NCI-H2227 treated with DMSO at 0.1 percent for 48 hours (cell line): ENCODE measurements at regions not wholly inside any gene's neighbourhood (a gene's known extent, or its start where the extent isn't known, plus 50 kb on each side); places are given as distances from the start of the nearest gene placed in this dataset.

Source experiments
- DNase-seq: peaks from one replicate; lab custom pipeline; 2025; lab: John Stamatoyannopoulos, UW

GRCh38 chr1:195568389-195568788, 1039.9 kb downstream of the KCNT2 start:
- DNase-seq: no peak

- DNase-seq: no peak
Measured at GRCh38 chr1:195562074-195562473, 1046.2 kb downstream of the KCNT2 start.

GRCh38 chr1:195550071-195550862, 1058.0 kb downstream of the KCNT2 start:
- DNase-seq: no peak

- DNase-seq: no peak
Measured at GRCh38 chr1:195530961-195531360, 1077.3 kb downstream of the KCNT2 start.

- no peak for DNase-seq
Measured at GRCh38 chr1:195529881-195530280, 1078.4 kb downstream of the KCNT2 start.

- no peak for DNase-seq
Measured at GRCh38 chr1:195520757-195521156, 1087.5 kb downstream of the KCNT2 start.

GRCh38 chr1:195516036-195516435, 1092.2 kb downstream of the KCNT2 start:
- no peak for DNase-seq

- DNase-seq: no peak
Measured at GRCh38 chr1:195511501-195511900, 1096.7 kb downstream of the KCNT2 start.

GRCh38 chr1:195501118-195501517, 1107.1 kb downstream of the KCNT2 start:
- DNase-seq: no peak

GRCh38 chr1:195495720-195496635, 1112.3 kb downstream of the KCNT2 start:
- DNase-seq: no peak

- no peak for DNase-seq
Measured at GRCh38 chr1:195482137-195482536, 1126.1 kb downstream of the KCNT2 start.

GRCh38 chr1:195481293-195481692, 1126.9 kb downstream of the KCNT2 start:
- no peak for DNase-seq

- no peak for DNase-seq
Measured at GRCh38 chr1:195475568-195475967, 1132.7 kb downstream of the KCNT2 start.

- peak; percentile 30 for DNase-seq
Measured at GRCh38 chr1:195472291-195472690, 1135.9 kb downstream of the KCNT2 start.

- DNase-seq: no peak
Measured at GRCh38 chr1:195466639-195467038, 1141.6 kb downstream of the KCNT2 start.

- DNase-seq: no peak
Measured at GRCh38 chr1:195462646-195463045, 1145.6 kb downstream of the KCNT2 start.

GRCh38 chr1:195462152-195462551, 1146.1 kb downstream of the KCNT2 start:
- DNase-seq: no peak

- DNase-seq: no peak
Measured at GRCh38 chr1:195458365-195458764, 1149.9 kb downstream of the KCNT2 start.

- no peak for DNase-seq
Measured at GRCh38 chr1:195450794-195451193, 1157.4 kb downstream of the KCNT2 start.

- no peak for DNase-seq
Measured at GRCh38 chr1:195439661-195440060, 1168.6 kb downstream of the KCNT2 start.

GRCh38 chr1:195434566-195435203, 1173.6 kb downstream of the KCNT2 start:
- no peak for DNase-seq

- DNase-seq: no peak
Measured at GRCh38 chr1:195430826-195431225, 1177.4 kb downstream of the KCNT2 start.

- DNase-seq: no peak
Measured at GRCh38 chr1:195428927-195429326, 1179.3 kb downstream of the KCNT2 start.
